NCI-H510A (cell line): ENCODE measurements at regions not wholly inside any gene's neighbourhood (a gene's known extent, or its start where the extent isn't known, plus 50 kb on each side); places are given as distances from the start of the nearest gene placed in this dataset.

Experiments
- DNase-seq: peaks from one replicate; lab custom pipeline; 2025; lab: John Stamatoyannopoulos, UW

GRCh38 chr12:63406781-63407180, 255.8 kb upstream of the AVPR1A start:
- no peak for DNase-seq

DNA sequence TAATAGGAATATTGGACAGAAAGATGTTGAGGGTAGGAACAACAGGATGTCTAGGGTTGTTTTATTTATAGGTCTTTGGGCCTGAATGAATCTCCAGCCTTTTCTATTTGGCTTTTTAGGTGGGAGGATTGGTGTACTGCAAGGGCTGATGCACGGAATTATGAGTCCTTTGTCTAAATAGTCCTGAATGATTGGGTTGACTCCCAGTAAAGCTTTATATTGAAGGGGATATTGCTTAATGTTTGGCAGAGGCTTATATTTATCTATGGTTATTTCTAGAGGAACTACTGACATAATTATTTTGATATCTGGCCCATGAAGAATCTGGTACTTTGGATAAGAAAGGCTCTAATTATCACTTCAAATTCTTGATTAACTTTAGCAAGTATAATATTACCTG, 253.6 kb upstream of the AVPR1A start:
- DNase-seq, result no peak

DNA sequence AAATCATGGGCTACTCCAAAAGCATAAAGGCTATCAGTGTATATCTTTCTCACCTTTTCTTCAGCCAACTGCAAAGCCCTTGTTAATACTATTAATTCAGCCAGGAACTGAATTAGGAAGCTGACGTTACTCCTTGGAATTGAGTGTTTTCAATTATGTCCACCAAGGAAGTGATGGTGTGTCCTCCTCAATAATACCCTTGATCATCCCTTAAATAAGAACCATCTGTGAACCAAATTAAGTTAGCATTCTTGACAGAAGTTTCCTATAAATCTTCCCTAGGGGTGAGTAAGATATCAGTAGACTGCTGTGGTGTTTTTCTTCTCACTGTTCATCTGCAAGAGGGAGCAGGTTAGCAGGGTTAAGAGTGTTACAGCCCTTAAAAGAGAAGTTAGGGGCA, 252.3 kb upstream of the AVPR1A start:
- no peak for DNase-seq

- peak; percentile 41 for DNase-seq
These were observed 249.7 kb upstream of the AVPR1A start for GRCh38 chr12:63400718-63401117.

- no peak for DNase-seq
These were observed 249.3 kb upstream of the AVPR1A start for GRCh38 chr12:63400318-63400717.

GRCh38 chr12:63397807-63398206, 246.8 kb upstream of the AVPR1A start:
- no peak for DNase-seq

DNA sequence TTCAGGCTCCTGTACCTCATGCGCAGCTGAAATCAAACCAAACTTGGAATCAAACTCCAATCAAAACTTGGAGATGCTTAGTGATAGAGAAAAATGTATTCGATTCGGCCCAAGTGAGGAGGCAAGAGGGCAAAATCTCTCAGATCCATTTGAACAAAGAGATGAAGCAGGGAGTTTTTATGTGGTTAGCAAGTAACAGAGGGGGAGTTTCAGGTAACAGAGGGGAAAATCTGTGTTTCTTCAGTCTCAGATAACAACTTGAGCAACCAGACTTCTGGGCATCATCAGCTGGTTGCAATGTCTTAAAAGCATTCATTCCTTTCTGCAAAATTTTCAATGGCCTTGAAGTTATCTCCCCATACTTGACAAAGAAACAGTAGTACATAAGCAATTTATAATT, 245.1 kb upstream of the AVPR1A start:
- no peak for DNase-seq

GRCh38 chr12:63394983-63395382, 244.0 kb upstream of the AVPR1A start:
- DNase-seq, result no peak

GRCh38 chr12:63394349-63394748, 243.3 kb upstream of the AVPR1A start:
- DNase-seq, result no peak

DNA sequence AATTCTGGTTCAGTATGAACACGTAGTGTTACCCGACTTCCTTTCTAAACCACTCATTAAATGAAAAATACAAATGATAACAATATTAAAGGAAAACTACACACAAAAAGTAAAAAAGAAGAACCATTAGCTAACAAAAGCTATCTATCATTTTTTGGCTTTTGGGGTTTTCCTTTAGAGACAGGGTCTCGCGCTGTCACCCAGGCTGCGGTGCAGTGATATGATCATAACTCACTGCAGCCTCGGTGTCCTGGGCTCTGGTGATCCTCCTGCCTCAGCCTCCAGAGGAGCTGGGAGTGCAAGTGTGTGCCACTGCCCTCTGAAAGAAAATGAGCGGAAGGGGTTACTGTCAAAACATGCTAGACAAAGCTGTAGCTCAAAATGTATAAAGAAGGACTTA, 238.2 kb upstream of the AVPR1A start:
- DNase-seq, result no peak

- no peak for DNase-seq
These were observed 236.8 kb upstream of the AVPR1A start for GRCh38 chr12:63387771-63388170.

- no peak for DNase-seq
These were observed 231.9 kb upstream of the AVPR1A start for GRCh38 chr12:63382930-63383329.

DNA sequence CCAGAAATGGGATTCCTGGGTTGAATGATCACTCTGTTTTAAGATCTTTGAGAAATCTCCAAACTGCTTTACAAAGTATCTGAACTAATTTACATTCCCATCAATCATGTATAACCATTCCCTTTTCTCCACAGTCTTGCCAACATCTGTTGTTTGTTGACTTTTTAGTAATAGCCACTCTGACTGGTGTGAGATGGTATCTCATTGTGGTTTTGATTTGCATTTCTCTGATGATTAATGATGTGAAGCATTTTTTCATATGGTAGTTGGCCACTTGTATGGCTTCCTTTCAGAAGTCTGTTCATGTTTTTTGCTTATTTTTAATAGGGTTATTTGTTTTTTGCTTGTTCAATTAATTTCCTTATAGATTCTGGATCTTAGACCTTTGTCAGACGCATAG, 211.8 kb upstream of the AVPR1A start:
- no peak for DNase-seq

GRCh38 chr12:63362166-63362565, 211.2 kb upstream of the AVPR1A start:
- DNase-seq, result no peak

- DNase-seq, result no peak
These were observed 204.0 kb upstream of the AVPR1A start for GRCh38 chr12:63354969-63355368.

- DNase-seq, result no peak
These were observed 202.6 kb upstream of the AVPR1A start for GRCh38 chr12:63353559-63353958.

DNA sequence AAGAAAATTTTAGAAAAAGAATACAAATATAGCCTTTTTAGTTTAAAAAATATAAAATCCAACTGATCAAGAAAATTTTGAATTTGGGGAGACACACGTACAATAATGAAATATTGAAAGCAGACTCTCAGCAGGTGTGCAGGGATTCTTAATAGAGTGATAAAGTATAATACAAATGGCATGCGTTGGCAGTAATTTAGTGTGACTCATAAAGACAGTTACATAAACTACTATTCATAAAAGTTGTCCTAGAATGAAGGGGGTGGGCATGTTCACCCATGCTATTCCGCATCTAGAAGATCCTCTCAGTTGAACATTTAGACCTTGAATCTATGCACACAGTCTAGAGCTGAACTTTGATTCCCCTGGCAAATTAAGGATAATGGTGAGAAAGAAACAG, 200.4 kb upstream of the AVPR1A start:
- DNase-seq, result no peak

DNA sequence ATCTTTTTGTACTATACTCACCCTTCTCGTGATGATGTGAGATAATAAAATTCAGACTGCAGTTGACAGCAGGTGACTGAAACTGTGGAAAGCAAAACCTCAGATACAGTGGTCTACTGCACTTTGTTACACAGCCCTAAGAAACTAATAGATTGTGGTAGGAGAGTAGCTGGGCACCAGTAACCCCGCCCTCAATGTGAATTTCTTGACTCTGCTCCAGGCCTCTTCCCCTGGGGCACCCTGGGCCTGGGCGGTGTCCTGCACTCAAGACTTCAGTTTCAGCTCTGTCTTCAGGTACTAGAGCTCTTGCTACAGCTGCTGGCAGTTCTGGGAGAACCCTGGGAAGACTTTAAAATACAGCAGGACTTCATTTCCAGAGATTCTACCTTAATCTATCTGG, 197.6 kb upstream of the AVPR1A start:
- no peak for DNase-seq

GRCh38 chr12:63337158-63337557, 186.2 kb upstream of the AVPR1A start:
- DNase-seq, result peak; percentile 90

- no peak for DNase-seq
These were observed 175.3 kb upstream of the AVPR1A start for GRCh38 chr12:63326260-63326659.

DNA sequence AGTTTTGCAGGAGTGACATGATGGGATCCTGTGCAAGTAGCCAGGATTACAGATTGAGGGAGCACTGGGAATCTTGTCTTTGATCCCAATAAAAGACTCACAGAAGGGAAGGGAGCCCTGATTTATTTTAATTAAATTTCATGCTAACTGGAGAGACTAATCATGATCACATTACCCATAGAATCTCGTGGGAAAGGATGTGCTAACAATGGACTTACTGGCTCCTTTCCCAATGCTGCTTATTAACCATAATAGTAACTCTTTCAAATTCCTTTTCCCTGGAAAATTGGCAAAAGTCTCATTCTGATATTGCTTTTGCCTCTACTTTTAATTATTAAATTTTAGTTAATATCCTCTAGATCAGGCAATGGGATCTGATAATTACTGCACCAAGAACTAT, 174.8 kb upstream of the AVPR1A start:
- DNase-seq, result no peak

GRCh38 chr12:63323942-63324341, 172.9 kb upstream of the AVPR1A start:
- no peak for DNase-seq

DNA sequence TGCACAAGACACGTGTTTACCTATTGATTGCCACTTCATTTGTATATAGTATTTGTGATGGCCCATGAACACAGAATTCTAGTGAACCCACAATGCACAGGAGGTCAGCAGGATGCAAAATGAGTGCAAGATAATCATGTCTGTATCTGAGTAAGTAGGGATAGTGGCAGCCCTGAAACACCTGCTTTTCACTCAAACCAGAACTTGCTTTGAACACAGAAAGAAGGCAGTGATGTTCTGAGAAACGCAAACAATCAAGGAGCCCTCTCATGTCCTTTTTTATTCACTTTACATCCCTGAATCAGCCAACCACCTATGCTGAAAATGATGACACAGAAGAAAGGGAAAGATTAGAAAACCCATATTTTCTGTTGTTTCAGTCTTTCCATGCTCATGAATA, 170.4 kb upstream of the AVPR1A start:
- DNase-seq, result no peak

DNA sequence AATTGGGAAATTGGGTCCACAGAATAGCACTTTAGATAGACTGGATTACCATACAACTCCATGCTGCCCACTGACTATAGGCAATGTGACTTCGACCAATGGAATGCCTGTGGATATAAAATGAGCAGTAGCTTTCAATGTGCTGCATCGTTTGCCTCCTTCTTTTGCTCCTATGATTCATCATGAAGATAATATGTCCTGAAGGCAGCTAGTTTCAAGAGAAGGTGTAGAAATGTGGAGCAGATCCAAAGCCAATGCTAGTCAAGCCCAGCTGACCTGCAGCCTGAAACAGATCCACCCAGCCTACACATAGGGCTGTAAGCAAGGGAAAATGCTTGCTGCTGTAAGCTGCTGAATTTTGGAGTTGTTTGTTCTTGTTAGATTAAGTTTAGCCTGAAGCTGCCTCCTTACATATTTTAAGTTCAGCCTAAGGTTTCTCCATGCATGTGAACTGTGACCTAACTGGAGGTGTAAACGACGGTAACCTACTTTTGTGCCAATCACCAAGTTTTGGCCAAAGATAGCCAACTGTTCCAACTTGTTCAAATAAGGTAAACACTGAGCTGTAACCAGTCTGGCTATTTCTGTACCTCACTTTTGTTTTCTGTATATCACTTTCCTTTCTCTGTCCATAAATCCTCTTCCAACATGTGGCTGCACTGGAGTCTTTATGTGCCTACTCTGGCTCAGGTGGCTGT, 169.1 kb upstream of the AVPR1A start:
- no peak for DNase-seq

- no peak for DNase-seq
These were observed 168.4 kb upstream of the AVPR1A start for GRCh38 chr12:63319386-63319785.
